ENCODE measurements at regions not wholly inside any gene's neighbourhood (a gene's known extent, or its start where the extent isn't known, plus 50 kb on each side); places are given as distances from the start of the nearest gene placed in this dataset.

- no peak for DNase-seq (ENCODE audit: low spot score)
Measured at GRCh38 chr5:6872441-6873160, 159.4 kb downstream of the TENT4A start.

DNA sequence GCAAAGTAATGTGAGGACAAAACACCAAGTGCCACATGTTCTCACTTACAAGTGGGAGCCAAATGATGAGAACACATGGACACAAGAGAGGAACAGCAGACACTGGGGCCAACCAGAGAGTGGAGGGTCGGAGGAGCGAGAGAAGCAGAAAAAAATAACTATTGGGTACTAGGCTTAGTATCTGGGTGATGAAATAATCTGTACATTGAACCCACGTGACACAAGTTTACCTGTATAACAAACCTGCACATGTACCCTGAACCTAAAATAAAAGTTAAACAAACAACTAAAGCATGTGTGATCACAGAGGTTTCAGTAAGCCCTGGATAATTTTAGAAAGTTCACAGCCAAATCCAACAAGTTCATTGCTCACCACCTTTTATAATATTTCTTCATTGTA lies 160.1 kb downstream of the TENT4A start:
- DNase-seq (ENCODE audit: low spot score): no peak

DNA sequence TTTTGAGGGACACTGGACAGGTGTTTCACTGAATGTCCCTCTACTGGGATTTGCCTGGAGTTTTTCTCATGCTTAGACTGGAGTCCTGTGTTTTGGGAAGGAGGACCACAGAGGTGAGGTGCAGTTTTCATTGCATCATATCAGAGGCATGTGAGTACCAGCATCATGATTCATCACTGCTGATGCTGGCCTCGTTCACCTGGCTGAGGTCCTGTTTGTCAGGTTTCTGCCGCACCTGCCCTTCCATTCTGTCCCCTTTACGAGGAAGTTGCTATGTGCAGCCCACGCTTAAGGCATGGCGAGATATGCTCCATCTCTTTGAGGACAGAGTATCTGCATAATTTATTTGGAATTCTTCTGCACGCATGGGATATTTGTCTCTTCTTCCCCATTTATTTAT lies 162.1 kb downstream of the TENT4A start:
- DNase-seq (ENCODE audit: low spot score): no peak

GRCh38 chr5:6877986-6878828 lies 165.0 kb downstream of the TENT4A start:
- no peak for DNase-seq (ENCODE audit: low spot score)

DNA sequence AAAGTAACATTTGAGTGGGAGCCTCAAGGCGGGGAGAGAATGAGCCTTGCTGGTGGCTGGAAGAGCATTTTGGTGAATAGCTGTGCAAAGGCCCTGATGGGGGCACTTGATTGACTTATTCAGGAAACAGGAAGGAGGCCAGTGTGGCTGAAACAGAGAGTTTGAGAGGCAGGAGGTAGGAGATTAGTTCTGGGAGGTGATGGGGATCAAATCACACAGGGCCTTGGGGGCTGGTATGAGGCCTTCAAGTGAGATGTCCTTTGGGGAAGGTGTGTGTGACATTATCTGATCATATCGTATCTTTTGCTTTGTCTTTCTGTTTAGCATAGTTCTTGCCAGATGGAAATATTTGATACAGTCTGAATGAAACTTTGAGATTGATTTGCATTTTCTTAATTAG lies 172.3 kb downstream of the TENT4A start:
- DNase-seq (ENCODE audit: low spot score): no peak

GRCh38 chr5:6886866-6887265 lies 173.6 kb downstream of the TENT4A start:
- DNase-seq (ENCODE audit: low spot score): no peak

DNA sequence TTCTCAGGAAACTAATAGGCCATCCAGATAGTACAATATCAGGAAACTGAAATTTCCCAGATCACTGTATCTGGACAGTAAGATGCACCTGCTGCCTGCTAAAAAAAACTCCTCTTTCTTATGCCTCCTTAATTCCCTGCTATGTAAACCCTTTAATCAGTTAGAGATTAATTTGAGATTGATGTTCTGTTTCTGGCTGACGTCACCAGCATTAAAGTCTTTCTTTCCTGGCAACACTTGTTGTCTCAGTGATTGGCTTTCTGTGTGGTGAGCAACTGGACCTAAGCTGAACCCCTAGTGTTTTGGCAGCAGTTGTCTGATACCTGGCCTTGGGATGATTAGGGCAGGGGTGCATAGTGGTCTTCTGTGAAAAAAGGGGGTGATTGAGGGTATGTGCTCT lies 175.8 kb downstream of the TENT4A start:
- no peak for DNase-seq (ENCODE audit: low spot score)

- no peak for DNase-seq (ENCODE audit: low spot score)
Measured at GRCh38 chr5:6899221-6899620, 186.0 kb downstream of the TENT4A start.

- DNase-seq (ENCODE audit: low spot score): no peak
Measured at GRCh38 chr5:6900247-6901227, 187.3 kb downstream of the TENT4A start.

DNA sequence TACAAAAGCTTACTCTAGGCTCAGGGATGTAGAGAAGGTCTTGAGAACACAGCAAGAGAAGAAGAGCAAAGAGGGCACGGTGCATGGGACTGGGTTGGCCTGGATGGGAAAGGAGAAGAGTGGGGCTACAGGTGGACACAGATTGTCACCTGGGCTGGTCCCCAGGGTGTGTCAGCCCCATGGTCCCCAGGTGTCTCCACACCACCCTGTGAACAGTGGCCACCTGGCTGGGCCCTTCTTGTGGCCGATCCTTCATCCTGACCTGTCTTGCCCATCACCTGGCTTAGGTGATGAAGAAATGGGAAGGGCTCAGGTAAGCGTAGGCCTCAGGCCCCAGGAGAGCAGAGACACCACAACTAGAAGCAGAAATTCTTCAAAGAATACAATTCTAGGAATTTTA lies 188.9 kb downstream of the TENT4A start:
- no peak for DNase-seq (ENCODE audit: low spot score)

GRCh38 chr5:6902597-6902996 lies 189.4 kb downstream of the TENT4A start:
- DNase-seq (ENCODE audit: low spot score): no peak

DNA sequence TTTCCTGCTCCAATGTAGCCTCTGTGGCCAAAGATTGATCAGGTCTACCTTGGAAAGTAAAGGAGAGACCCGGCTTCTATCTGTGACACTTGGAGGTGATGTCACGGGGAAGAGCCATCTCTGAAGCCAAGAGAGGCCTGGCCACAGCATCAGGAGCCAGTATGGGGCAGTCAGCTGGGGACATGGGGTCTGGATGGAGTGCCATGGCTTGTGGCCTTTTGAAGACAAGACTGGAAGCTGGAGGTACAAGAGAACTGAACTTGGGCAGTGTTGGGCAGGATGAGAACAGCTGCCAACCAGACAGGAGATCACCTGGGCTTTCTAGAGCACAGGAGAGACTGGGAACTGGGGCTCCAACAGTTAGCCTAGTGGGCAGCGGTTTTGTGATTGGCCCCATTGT lies 190.7 kb downstream of the TENT4A start:
- no peak for DNase-seq (ENCODE audit: low spot score)

- DNase-seq (ENCODE audit: low spot score): no peak
Measured at GRCh38 chr5:6904860-6905259, 191.6 kb downstream of the TENT4A start.

DNA sequence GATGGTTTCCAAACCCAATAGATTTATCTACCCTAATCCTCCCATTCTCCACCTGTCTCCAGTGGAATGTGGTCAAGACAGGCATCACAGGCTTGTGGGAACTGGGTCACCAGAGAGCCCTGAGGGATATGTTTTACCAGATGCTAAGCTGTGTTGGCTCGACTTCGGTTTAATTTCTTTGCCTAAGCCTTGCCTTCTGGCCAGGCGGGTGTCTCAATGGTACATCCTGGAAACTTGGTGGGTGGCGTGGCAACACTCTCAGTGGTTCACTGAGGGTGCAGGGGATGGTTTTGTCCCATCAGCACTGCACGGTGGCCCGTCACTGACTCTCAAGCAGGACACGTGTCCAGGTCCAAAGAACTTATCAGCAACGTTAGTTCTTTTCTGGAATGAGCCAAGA lies 192.2 kb downstream of the TENT4A start:
- no peak for DNase-seq (ENCODE audit: low spot score)

GRCh38 chr5:6905883-6906282 lies 192.7 kb downstream of the TENT4A start:
- DNase-seq (ENCODE audit: low spot score): no peak

DNA sequence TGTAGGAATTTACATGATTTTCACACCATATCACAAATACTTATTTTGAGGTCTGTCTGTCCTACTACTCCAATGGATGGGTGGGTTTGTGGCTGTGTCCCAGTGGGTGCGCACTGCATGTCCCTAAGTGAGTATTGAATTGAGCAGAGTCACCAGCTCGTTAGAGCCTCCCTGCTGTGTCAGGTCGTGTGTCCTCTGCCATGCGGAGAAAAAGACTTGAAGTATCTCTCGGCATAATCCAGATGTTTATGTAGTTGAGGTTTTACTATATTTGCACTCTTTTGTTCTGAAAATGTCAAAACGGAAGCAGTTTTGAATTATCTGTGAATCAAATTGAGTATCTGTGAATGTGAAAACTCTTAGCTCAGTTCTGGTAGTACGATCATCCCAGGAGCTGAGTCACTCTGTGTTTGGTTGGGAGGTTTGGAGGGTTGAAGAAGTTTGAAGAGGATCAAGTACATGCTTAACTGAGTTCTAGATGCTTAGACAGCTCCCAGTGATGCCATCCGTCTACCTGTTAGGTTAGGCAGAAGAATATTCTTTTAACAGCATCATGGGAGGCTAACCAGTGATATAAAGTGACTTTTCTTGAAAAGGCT lies 194.2 kb downstream of the TENT4A start:
- no peak for DNase-seq (ENCODE audit: low spot score)

GRCh38 chr5:6909901-6910300 lies 196.7 kb downstream of the TENT4A start:
- DNase-seq (ENCODE audit: low spot score): no peak

DNA sequence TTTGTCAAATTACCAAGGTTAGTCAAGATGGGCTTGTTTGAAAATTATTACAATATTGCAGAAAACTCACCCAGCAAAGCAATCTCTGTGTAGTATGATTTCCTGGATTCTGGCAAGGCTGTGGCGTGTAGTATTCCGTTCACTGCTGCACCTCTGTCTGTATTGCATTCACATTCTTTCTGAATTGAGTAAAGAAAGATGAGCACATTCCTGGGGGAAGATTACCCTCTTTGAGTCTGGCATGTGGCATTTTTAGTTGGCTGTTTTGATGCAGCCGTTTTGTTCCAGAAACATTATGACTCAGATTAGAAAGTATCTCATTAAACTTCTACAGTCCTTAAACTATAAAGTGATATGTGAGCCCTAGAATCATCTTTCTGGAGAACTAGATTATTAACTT lies 197.7 kb downstream of the TENT4A start:
- DNase-seq (ENCODE audit: low spot score): no peak

DNA sequence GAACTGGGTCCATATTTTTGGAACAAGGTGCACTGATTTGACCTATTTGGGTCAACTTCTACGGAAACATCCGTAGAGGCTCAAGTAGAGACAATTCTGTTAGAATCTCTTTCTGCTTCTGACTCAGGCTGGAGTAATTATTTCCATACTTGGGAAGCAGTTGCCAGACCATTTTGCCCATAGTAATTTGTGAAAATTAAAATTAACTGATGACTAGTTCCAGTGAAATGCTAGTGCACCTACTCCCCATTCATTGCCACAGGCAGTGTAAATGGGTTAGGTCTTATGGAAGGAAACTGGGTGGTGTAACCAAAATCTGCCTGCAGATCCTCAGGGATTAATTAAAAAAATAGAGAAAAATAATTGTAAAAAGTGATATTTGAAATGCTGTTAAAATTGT lies 201.1 kb downstream of the TENT4A start:
- no peak for DNase-seq (ENCODE audit: low spot score)

DNA sequence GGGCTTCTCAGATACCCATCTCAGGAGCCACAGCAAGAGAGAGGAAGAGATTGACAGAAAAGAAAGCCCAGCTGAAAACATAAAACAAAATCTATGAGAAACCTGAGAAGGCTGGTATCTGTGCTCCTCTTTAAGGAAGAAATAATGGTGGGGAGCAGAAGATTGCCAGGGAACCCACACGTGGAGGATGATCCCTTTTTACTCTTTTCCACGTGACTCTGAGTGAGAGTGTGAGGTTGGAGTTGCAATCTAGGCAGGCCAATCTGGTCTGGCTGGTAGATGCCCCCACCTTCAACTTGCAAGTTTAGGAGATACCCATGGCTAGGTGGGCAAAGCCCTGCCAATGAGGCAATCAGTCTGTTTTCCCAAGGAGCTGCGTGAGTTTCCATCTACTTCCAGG lies 202.3 kb downstream of the TENT4A start:
- no peak for DNase-seq (ENCODE audit: low spot score)

DNA sequence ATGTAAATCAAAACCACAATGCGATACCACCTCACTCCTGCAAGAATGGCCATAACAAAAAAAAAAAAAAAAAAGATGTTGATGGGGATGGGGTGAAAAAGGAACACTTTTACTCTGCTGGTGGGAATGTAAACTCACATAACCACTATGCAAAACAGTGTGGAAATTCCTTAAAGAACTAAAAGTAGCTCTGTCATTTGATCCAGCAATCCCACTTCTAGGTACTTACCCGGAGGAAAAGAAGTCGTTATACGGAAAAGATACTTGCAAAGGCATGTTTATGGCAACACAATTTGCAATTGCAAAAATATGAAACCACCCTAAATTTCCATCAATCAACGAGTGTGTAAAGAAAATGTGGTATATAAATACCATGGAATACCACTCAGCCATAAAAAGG lies 205.0 kb downstream of the TENT4A start:
- DNase-seq (ENCODE audit: low spot score): no peak

DNA sequence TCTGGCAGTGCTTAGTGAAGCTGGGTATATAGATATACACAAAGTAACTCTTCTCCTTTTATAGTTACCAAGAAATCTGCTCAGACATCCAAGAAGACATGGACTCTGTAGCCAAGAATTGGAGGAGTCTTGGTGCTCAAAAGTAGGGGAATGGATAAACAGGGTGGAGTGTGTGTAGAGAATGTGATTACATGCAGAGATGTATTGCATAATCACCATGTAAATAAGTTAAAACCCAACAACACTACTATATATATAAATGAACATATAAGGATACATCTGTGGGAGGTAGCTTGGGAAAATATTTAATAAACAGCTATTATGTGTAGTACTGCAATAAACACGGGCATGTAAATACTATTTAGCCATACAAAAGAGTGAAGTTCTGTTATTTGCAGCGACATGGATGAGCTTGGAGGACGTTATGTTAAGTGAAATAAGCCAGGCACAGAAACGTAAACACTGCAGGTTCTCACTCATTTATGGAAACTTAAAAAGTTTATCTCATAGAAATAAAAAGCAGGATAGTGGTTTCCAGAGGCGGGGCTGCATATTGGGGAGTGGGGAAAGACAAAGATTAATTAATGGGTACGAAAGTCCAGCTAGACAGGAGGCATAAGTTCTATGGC lies 207.5 kb downstream of the TENT4A start:
- no peak for DNase-seq (ENCODE audit: low spot score)
